K562 (cell line): ENCODE measurements at regions not wholly inside any gene's neighbourhood (a gene's known extent, or its start where the extent isn't known, plus 50 kb on each side); places are given as distances from the start of the nearest gene placed in this dataset.
A peak's percentile ranks its signal among the peaks of the same experiment; 100 is the strongest.

Source experiments
- BDP1 ChIP-seq: IDR thresholded peaks from 3 replicates; pipeline ENCODE4 v1.6.1; 2011; ENCODE audit not compliant: insufficient read length, insufficient read depth
- CEBPZ ChIP-seq: fragments of 150-350 bp; IDR thresholded peaks from 2 replicates; pipeline ENCODE4 v1.6.1; 2014; ENCODE audit warnings: low read depth, mild to moderate bottlenecking, low read length, borderline replicate concordance
- CTCF ChIP-seq, 3 experiments: IDR thresholded peaks in 2 of 3; conservative IDR thresholded peaks in 1 of 3; 2 replicates each; pipeline ENCODE4 v1.5.1; 2011 to 2012; ENCODE audit warnings: low read length in 3 of 3, mild to moderate bottlenecking in 3 of 3, control low read depth in 2 of 3, improper control_type of control experiment in 1 of 3, inconsistent platforms in 1 of 3, low read depth in 1 of 3, mixed read lengths in 1 of 3, moderate library complexity in 1 of 3; ENCODE audit not compliant: insufficient read depth in 2 of 3
- KDM2B ChIP-seq: fragments of 250-450 bp; sonication (Bioruptor Pico); IDR thresholded peaks from 2 replicates; pipeline ENCODE4 v1.8.0; 2021; ENCODE audit warnings: mild to moderate bottlenecking, moderate library complexity
- NFE2 ChIP-seq: IDR thresholded peaks from 2 replicates; pipeline ENCODE4 v1.6.1; 2014; ENCODE audit warnings: antibody characterized with exemption, low read depth
- POLR2A ChIP-seq: fragments of 450-650 bp; conservative IDR thresholded peaks from 2 replicates; pipeline ENCODE4 v1.6.1; 2016
- VEZF1 ChIP-seq: fragments of 200-800 bp; sonication (Bioruptor generic); IDR thresholded peaks from 2 replicates; pipeline ENCODE4 v1.6.1; 2017; ENCODE audit warnings: missing genetic modification characterization, missing compliant biosample characterization
- ZNF518B ChIP-seq: fragments of 250-450 bp; sonication (Bioruptor Pico); IDR thresholded peaks from 2 replicates; pipeline ENCODE4 v1.5.0; 2021; ENCODE audit warnings: mild to moderate bottlenecking, moderate library complexity
- TF ChIP-seq, protein P1 (sequence below): fragments of 250-450 bp; sonication (Bioruptor Pico); IDR thresholded peaks from 2 replicates; pipeline ENCODE4 v1.4.0; 2020; ENCODE audit warnings: mild to moderate bottlenecking, moderate library complexity

DNA sequence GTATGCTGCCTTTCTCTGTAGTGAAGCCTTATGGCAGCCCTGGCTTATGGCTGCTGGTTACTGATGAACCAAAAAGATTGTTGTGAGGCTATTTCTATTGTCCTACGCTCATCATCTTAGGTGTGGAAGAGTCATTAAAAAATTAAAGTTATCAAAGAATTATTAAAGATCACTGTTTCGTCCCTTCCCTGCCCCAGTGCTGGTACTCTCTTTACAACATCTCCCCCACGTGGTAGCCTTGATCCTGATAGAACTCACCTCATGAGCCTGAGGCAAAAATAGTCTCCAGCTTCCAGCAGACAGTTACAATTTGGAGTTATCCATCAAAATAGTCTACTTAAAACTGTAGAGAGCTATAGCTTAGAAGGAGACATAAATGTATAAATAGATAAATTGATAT lies 201.5 kb downstream of the S1PR1 start:
- TF ChIP-seq POLR2A (no peak), VEZF1 (CRISPR knock-in tag) (no peak), CEBPZ (no peak), KDM2B (CRISPR knock-in tag) (no peak), CTCF (IDR thresholded peaks at IDR 0.05 in 2 of 3, conservative IDR thresholded peaks at IDR 0.05 in 1 of 3; ENCODE audit: insufficient read depth in 2 of 3, low read depth in 1 of 3, low read length in 3 of 3) (peak in 2 of 3 experiments; percentile 12 to 16; a peak in 1 of 6 replicates), NFE2 (no peak), ZNF518B (no peak), BDP1 (no peak)
- TF ChIP-seq, protein P1, sequence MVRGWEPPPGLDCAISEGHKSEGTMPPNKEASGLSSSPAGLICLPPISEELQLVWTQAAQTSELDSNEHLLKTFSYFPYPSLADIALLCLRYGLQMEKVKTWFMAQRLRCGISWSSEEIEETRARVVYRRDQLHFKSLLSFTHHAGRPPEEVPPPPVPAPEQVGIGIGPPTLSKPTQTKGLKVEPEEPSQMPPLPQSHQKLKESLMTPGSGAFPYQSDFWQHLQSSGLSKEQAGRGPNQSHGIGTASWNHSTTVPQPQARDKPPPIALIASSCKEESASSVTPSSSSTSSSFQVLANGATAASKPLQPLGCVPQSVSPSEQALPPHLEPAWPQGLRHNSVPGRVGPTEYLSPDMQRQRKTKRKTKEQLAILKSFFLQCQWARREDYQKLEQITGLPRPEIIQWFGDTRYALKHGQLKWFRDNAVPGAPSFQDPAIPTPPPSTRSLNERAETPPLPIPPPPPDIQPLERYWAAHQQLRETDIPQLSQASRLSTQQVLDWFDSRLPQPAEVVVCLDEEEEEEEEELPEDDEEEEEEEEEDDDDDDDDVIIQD (CRISPR knock-in tag): no peak
